Neuronal stem cell (in vitro differentiated cells): ENCODE measurements at regions not wholly inside any gene's neighbourhood (a gene's known extent, or its start where the extent isn't known, plus 50 kb on each side); places are given as distances from the start of the nearest gene placed in this dataset.

Experiments used
- DNase-seq: peaks from one replicate; pipeline ENCODE4 v3.0.0-alpha.2; 2013; ENCODE audit warnings: low spot score
- H2AFZ ChIP-seq: one replicate; pipeline ENCODE4 v1.6.1; 2013; ENCODE audit warnings: mild to moderate bottlenecking, low read length, inconsistent platforms
- H2AK5ac ChIP-seq: 2 replicates; pipeline ENCODE4 v1.6.1; 2013; ENCODE audit warnings: low read depth, mild to moderate bottlenecking, inconsistent platforms, low read length, moderate library complexity, mixed read lengths
- H2BK120ac ChIP-seq: 2 replicates; pipeline ENCODE4 v1.6.1; 2013; ENCODE audit warnings: low read depth, mild to moderate bottlenecking, inconsistent platforms, low read length, moderate library complexity, mixed read lengths
- H2BK12ac ChIP-seq: one replicate; pipeline ENCODE4 v1.6.1; 2013; ENCODE audit warnings: low read length, inconsistent platforms
- H2BK15ac ChIP-seq: 2 replicates; pipeline ENCODE4 v1.6.1; 2013; ENCODE audit warnings: mild to moderate bottlenecking, low read length, inconsistent platforms, mixed read lengths
- H2BK5ac ChIP-seq: one replicate; pipeline ENCODE4 v1.6.1; 2013; ENCODE audit warnings: inconsistent platforms, mild to moderate bottlenecking, low read length, moderate library complexity
- H3K14ac ChIP-seq: one replicate; pipeline ENCODE4 v1.6.1; 2013; ENCODE audit warnings: low read length, inconsistent platforms
- H3K18ac ChIP-seq: 2 replicates; pipeline ENCODE4 v1.6.1; 2013; ENCODE audit warnings: low read length, inconsistent platforms
- H3K23ac ChIP-seq: 2 replicates; pipeline ENCODE4 v1.6.1; 2013; ENCODE audit warnings: low read depth, mild to moderate bottlenecking, mixed read lengths, low read length, inconsistent platforms; ENCODE audit not compliant: poor library complexity
- H3K27ac ChIP-seq: replicated peaks from 3 replicates; pipeline ENCODE4 v1.5.1; 2013; ENCODE audit warnings: low read length, inconsistent platforms
- H3K27me3 ChIP-seq, 3 experiments: 2 replicates each; pipeline ENCODE4 v1.6.1; 2013; ENCODE audit warnings: low read length in 3 of 3, mild to moderate bottlenecking in 2 of 3, inconsistent platforms in 1 of 3, low read depth in 1 of 3, mixed read lengths in 1 of 3, moderate library complexity in 1 of 3; ENCODE audit not compliant: control insufficient read depth in 3 of 3, insufficient read depth in 3 of 3
- H3K36me3 ChIP-seq, 2 donors: replicated peaks in 1 of 2; 2 replicates each; pipeline ENCODE4 v1.6.1; 2013; ENCODE audit warnings: low read length in 2 of 2; ENCODE audit not compliant: control insufficient read depth in 2 of 2, insufficient read depth in 2 of 2
- H3K4ac ChIP-seq: 2 replicates; pipeline ENCODE4 v1.6.1; 2013; ENCODE audit warnings: inconsistent platforms, mild to moderate bottlenecking, low read length, moderate library complexity
- H3K4me1 ChIP-seq, 2 donors: 1 replicate in 1 of 2; 2 replicates in 1 of 2; pipeline ENCODE4 v1.6.1; 2013; ENCODE audit warnings: low read length in 2 of 2, low read depth in 1 of 2; ENCODE audit not compliant: control insufficient read depth in 2 of 2, insufficient read depth in 1 of 2
- H3K4me2 ChIP-seq: one replicate; pipeline ENCODE4 v1.6.1; 2013; ENCODE audit warnings: mild to moderate bottlenecking, low read length, inconsistent platforms; ENCODE audit not compliant: insufficient read depth, poor library complexity, severe bottlenecking
- H3K4me3 ChIP-seq, 2 donors: 2 replicates each; pipeline ENCODE4 v1.5.1; 2013; ENCODE audit warnings: low read length in 2 of 2, mild to moderate bottlenecking in 2 of 2, inconsistent platforms in 1 of 2, moderate library complexity in 1 of 2
- H3K79me1 ChIP-seq: one replicate; pipeline ENCODE4 v1.6.1; 2013; ENCODE audit warnings: low read depth, mild to moderate bottlenecking, inconsistent platforms, low read length, moderate library complexity
- H3K9ac ChIP-seq: one replicate; pipeline ENCODE4 v1.6.1; 2013; ENCODE audit warnings: mild to moderate bottlenecking, low read depth, low read length, inconsistent platforms; ENCODE audit not compliant: poor library complexity
- H3K9me3 ChIP-seq, 2 donors: replicated peaks in 1 of 2; 2 replicates each; pipeline versions ENCODE3 to v1.6.1; 2013; ENCODE audit warnings: low read length in 2 of 2, mild to moderate bottlenecking in 2 of 2, inconsistent platforms in 1 of 2, low read depth in 1 of 2, mixed read lengths in 1 of 2, moderate library complexity in 1 of 2; ENCODE audit not compliant: control insufficient read depth in 2 of 2, insufficient read depth in 1 of 2
- H4K8ac ChIP-seq: one replicate; pipeline ENCODE4 v1.6.1; 2013; ENCODE audit warnings: low read depth, mild to moderate bottlenecking, inconsistent platforms, low read length, moderate library complexity
- H4K91ac ChIP-seq: one replicate; pipeline ENCODE4 v1.6.1; 2013; ENCODE audit warnings: low read length, low read depth, mild to moderate bottlenecking, inconsistent platforms; ENCODE audit not compliant: poor library complexity
- WGBS, 2 donors: extraction: QIAGEN DNeasy Blood & Tissue Kit; methylation state at CpG; one replicate each; pipeline ENCODE4 v1.1.7; 2013; ENCODE audit warnings: missing lambda C conversion rate in 2 of 2, mixed read lengths in 1 of 2; ENCODE audit not compliant: insufficient read length in 2 of 2, insufficient replicate concordance in 1 of 2; ENCODE audit errors: extremely low coverage in 2 of 2; 5-methylcytosine and 5-hydroxymethylcytosine counted together

DNA sequence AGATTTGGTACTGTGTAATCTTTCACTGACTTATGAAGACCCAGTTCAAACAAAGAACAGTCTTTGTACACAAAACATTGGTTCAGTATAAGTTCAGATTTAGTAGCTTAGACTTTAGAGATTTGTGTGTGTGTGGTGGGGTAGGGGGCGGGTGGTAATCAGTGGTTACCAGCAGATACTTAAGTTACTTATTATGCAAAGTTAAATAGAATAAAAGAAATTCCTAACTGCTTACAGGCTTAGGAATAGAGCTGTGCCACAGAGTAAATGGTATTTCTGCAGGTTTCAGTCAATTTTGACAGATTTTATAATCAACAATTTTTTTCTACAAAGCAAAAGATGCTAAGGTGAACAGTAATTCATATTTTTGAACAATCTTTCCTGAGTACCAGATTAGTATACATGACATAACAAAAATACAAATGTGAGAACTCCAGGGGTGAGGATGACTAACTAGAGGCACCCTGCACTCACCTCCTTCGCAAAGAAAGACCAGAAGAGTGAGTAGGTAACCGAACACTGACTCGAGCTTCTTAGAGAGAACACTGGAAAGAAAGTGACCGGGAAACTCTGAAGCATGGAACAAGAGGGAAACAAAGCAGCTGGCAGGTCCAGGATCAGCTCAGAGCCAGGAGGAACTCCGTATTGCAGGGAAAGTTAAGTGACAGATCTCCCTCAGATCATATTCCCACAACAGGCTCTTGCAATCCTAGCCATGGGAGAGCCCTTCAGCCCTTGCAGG is 560.6 kb downstream of the COL12A1 start:
- Histone ChIP-seq H2BK5ac (no peak overlapping the region), H3K14ac (no peak overlapping the region), H4K91ac (no peak overlapping the region), H3K9ac (no peak overlapping the region), H2BK15ac (no peak overlapping the region), H3K36me3 (no peaks in the 10 kb centered on the region), H3K18ac (peak overlapping the region; percentile 35), H3K23ac (no peak overlapping the region), H2AFZ (no peak overlapping the region), H2BK12ac (no peak overlapping the region), H3K27ac (no peak overlapping the region), H2AK5ac (no peak overlapping the region), H3K4ac (no peak overlapping the region), H3K27me3 (no peaks in the 10 kb centered on the region), H3K79me1 (no peaks in the 10 kb centered on the region), H3K9me3 (no peaks in the 10 kb centered on the region), H4K8ac (no peak overlapping the region), H3K4me2 (no peak overlapping the region), H3K4me3 (no peak overlapping the region), H2BK120ac (no peak overlapping the region), H3K4me1 (peaks cover 0 to 1% of the 10 kb centered on the region in 2 donors)
- DNase-seq, result no peak
- WGBS, 2 donors, result no CpG with 5 or more reads among the region's 6 CpGs

DNA sequence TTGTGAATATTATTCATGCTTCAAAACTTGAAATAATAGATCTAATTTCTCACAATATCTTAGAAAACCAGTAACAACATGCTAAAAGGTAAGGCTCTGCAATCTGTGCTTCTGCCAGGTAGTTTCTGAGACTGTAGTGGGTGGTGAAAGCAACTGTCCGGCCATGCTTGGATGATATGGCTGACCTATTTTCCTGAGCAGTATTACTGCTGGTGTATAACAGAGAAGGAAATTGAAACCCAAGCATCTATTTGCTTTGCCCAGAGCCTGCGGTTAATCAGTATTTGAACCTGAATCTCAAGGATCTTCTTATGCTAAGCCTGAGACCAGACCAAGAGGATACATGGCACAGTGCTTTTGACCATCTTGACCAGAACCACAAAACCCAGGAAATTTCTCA is 563.8 kb downstream of the COL12A1 start:
- Histone ChIP-seq H3K36me3 (no peaks in the 10 kb centered on the region), H3K18ac (no peak overlapping the region), H3K9me3 (no peaks in the 10 kb centered on the region), H3K4me3 (no peak overlapping the region), H2AFZ (no peak overlapping the region), H2BK120ac (no peak overlapping the region), H4K91ac (no peak overlapping the region), H3K27ac (no peak overlapping the region), H4K8ac (no peak overlapping the region), H3K4me1 (peaks cover 0 to 1% of the 10 kb centered on the region in 2 donors), H3K9ac (no peak overlapping the region), H3K14ac (no peak overlapping the region), H3K27me3 (no peaks in the 10 kb centered on the region), H2AK5ac (no peak overlapping the region), H3K79me1 (no peaks in the 10 kb centered on the region), H3K4ac (no peak overlapping the region), H2BK15ac (no peak overlapping the region), H3K23ac (no peak overlapping the region), H3K4me2 (no peak overlapping the region), H2BK5ac (no peak overlapping the region), H2BK12ac (no peak overlapping the region)
- WGBS, 2 donors, result no CpG with 5 or more reads among the region's 2 CpGs
- DNase-seq, result no peak

DNA sequence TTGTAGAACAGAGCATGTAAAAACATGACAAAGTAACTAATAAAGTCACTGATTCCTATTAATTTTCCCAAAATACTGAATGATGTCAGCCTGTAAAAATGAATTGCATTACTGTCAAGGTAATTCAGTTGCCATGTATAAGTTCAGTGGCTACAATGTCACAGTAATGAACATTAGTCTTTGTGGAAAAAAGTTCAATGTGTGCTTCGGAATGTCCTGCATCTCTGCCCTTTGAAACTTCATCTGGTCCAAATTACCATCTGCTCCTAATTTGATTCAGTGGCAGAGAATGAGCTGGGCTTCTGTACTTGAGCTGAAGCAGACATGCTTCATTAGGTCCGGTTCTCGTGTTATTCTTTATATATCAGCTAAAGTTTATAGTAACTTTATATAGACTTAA is 567.4 kb downstream of the COL12A1 start:
- no peak overlapping the region for H3K4me3 ChIP-seq
- H3K79me1 ChIP-seq, result no peaks in the 10 kb centered on the region
- no peak overlapping the region for H2BK5ac ChIP-seq
- H3K9me3 ChIP-seq, result no peaks in the 10 kb centered on the region
- no peaks in the 10 kb centered on the region for H3K36me3 ChIP-seq
- no peak overlapping the region for H3K4ac ChIP-seq
- no peak overlapping the region for H4K91ac ChIP-seq
- no CpG with 5 or more reads among the region's 3 CpGs for WGBS, 2 donors
- no peak overlapping the region for H3K27ac ChIP-seq
- H2AK5ac ChIP-seq, result no peak overlapping the region
- no peaks in the 10 kb centered on the region for H3K4me1 ChIP-seq
- H2BK120ac ChIP-seq, result no peak overlapping the region
- H2AFZ ChIP-seq, result no peak overlapping the region
- H3K9ac ChIP-seq, result no peak overlapping the region
- no peak overlapping the region for H2BK12ac ChIP-seq
- no peak overlapping the region for H3K14ac ChIP-seq
- H3K18ac ChIP-seq, result no peak overlapping the region
- no peaks in the 10 kb centered on the region for H3K27me3 ChIP-seq
- no peak overlapping the region for H4K8ac ChIP-seq
- H3K4me2 ChIP-seq, result no peak overlapping the region
- no peak for DNase-seq
- H3K23ac ChIP-seq, result no peak overlapping the region
- H2BK15ac ChIP-seq, result no peak overlapping the region

DNA sequence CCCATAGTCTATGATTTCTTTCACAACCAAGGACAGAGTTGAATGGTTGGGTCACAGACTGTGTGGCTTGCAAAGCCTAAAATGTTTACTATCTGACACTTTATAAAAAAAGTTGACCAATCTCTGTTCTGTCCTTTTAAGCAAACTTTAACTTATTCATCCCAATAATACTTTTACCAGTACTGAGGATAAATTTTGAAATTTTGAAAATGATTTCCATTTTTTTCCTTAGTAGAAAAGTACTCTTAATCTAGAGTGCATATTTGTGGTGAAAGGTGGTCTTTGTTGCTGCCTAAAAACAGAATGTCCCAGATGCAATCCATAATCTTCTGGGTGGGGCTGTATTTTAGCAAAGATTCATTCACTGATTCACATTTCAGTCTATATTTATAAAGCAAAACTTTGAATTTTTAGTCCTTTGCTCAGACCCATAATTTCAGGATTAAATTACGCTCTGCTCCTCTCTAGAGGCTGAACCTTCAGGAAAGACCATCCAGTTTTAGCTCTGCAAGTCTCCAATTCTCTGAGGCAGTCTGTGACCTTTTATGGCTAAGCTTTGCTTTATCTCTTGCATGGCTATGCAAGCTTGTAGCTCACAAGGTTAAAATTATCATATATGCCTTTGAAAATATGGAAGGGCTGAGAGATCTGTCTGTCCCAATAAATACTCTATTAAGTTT is 573.5 kb downstream of the COL12A1 start:
- no peak overlapping the region for H2BK12ac ChIP-seq
- no peak overlapping the region for H3K4me2 ChIP-seq
- H2BK5ac ChIP-seq, result no peak overlapping the region
- H3K79me1 ChIP-seq, result no peaks in the 10 kb centered on the region
- H2BK120ac ChIP-seq, result no peak overlapping the region
- no peak overlapping the region for H2AK5ac ChIP-seq
- H3K4ac ChIP-seq, result no peak overlapping the region
- no peak overlapping the region for H3K4me3 ChIP-seq
- H3K23ac ChIP-seq, result no peak overlapping the region
- no peak overlapping the region for H2AFZ ChIP-seq
- H3K9me3 ChIP-seq, result no peaks in the 10 kb centered on the region
- no peak overlapping the region for H3K27ac ChIP-seq
- no peak overlapping the region for H2BK15ac ChIP-seq
- no peaks in the 10 kb centered on the region for H3K4me1 ChIP-seq
- H3K14ac ChIP-seq, result no peak overlapping the region
- no peak overlapping the region for H4K8ac ChIP-seq
- H3K27me3 ChIP-seq, result no peaks in the 10 kb centered on the region
- DNase-seq, result no peak
- no peak overlapping the region for H3K18ac ChIP-seq
- H3K36me3 ChIP-seq, result no peaks in the 10 kb centered on the region
- WGBS, 2 donors, result no CpG with 5 or more reads among the region's 1 CpG
- H4K91ac ChIP-seq, result no peak overlapping the region
- no peak overlapping the region for H3K9ac ChIP-seq
